Upper lobe of right lung (tissue), 1 donor: ENCODE measurements at regions not wholly inside any gene's neighbourhood (a gene's known extent, or its start where the extent isn't known, plus 50 kb on each side); places are given as distances from the start of the nearest gene placed in this dataset.

Experiments used
- ATAC-seq: fragments of 200-7000 bp; cut with Tn5 transposase; one replicate; pipeline ENCODE4 v1.9.1; 2020; ENCODE audit warnings: mild to moderate bottlenecking, moderate library complexity
- DNase-seq: peaks from one replicate; pipeline ENCODE4 v3.0.0-alpha.2; 2020
- H3K27ac ChIP-seq: fragments of 200-600 bp; one replicate; pipeline ENCODE4 v1.8.0; 2022
- H3K27me3 ChIP-seq: fragments of 200-600 bp; one replicate; pipeline ENCODE4 v1.8.0; 2022; ENCODE audit warnings: mild to moderate bottlenecking
- H3K36me3 ChIP-seq: fragments of 200-600 bp; one replicate; pipeline ENCODE4 v1.8.0; 2022
- H3K4me1 ChIP-seq: fragments of 200-600 bp; one replicate; pipeline ENCODE4 v1.8.0; 2022
- H3K4me3 ChIP-seq: fragments of 200-600 bp; one replicate; pipeline ENCODE4 v1.8.0; 2022; ENCODE audit warnings: mild to moderate bottlenecking
- H3K9me3 ChIP-seq: fragments of 200-600 bp; one replicate; pipeline ENCODE4 v1.8.0; 2022
- CTCF ChIP-seq: fragments of 200-600 bp; IDR thresholded peaks from one replicate; pipeline ENCODE4 v1.8.0; 2022; ENCODE audit warnings: antibody characterized with exemption
- intact Hi-C: fragments of 100-400 bp; cut with DNase I; formaldehyde crosslinking; loops from one replicate; pipeline ENCODE4 v1.11.0; 2022
- donor health status: DM: no; HTN: yes; CAD: no; lungs with severe emphysema.

- H3K9me3 ChIP-seq = no peaks in the 10 kb centered on the region
- TF ChIP-seq CTCF = no peak
- H3K4me3 ChIP-seq = no peak overlapping the region
- H3K36me3 ChIP-seq = no peaks in the 10 kb centered on the region
- no peaks in the 10 kb centered on the region for H3K4me1 ChIP-seq
- no peaks in the 10 kb centered on the region for H3K27me3 ChIP-seq
- no peak for ATAC-seq
- intact Hi-C loops = no loop called here
- no peak for DNase-seq
- H3K27ac ChIP-seq = no peak overlapping the region
These were observed 63.7 kb upstream of the TPM4 start for GRCh38 chr19:16012552-16012951.

- H3K9me3 ChIP-seq = no peaks in the 10 kb centered on the region
- intact Hi-C loops = no loop called here
- no peak overlapping the region for H3K27ac ChIP-seq
- peak; percentile 27 for ATAC-seq
- DNase-seq = peak; percentile 33
- H3K4me3 ChIP-seq = no peak overlapping the region
- TF ChIP-seq CTCF = no peak
- no peaks in the 10 kb centered on the region for H3K27me3 ChIP-seq
- H3K36me3 ChIP-seq = no peaks in the 10 kb centered on the region
- no peaks in the 10 kb centered on the region for H3K4me1 ChIP-seq
These were observed 63.0 kb upstream of the TPM4 start for GRCh38 chr19:16013181-16013850.

GRCh38 chr19:16013851-16014840 lies 62.1 kb upstream of the TPM4 start:
- intact Hi-C loops = no loop called here
- DNase-seq (no peak), ATAC-seq (no peak)
- TF ChIP-seq CTCF = no peak
- no peak overlapping the region for H3K4me3 ChIP-seq
- no peaks in the 10 kb centered on the region for H3K4me1 ChIP-seq
- H3K36me3 ChIP-seq = no peaks in the 10 kb centered on the region
- no peak overlapping the region for H3K27ac ChIP-seq
- no peaks in the 10 kb centered on the region for H3K9me3 ChIP-seq
- H3K27me3 ChIP-seq = no peaks in the 10 kb centered on the region

GRCh38 chr19:16014923-16015804 lies 61.1 kb upstream of the TPM4 start:
- intact Hi-C loops = no loop called here
- no peak for ATAC-seq
- DNase-seq = peak; percentile 55
- no peak for TF ChIP-seq CTCF
- Histone ChIP-seq H3K36me3 (no peaks in the 10 kb centered on the region), H3K27me3 (no peaks in the 10 kb centered on the region), H3K27ac (no peak overlapping the region), H3K4me3 (no peak overlapping the region), H3K9me3 (no peaks in the 10 kb centered on the region), H3K4me1 (no peaks in the 10 kb centered on the region)

GRCh38 chr19:16015805-16016173 lies 60.5 kb upstream of the TPM4 start:
- peak; percentile 41 for DNase-seq

More at GRCh38 chr19:16015805-16016173, 60.5 kb upstream of the TPM4 start:
- Histone ChIP-seq H3K36me3 (no peaks in the 10 kb centered on the region), H3K27ac (no peak overlapping the region), H3K9me3 (no peaks in the 10 kb centered on the region), H3K27me3 (no peaks in the 10 kb centered on the region), H3K4me3 (no peak overlapping the region), H3K4me1 (no peaks in the 10 kb centered on the region)
- TF ChIP-seq CTCF = no peak
- no peak for ATAC-seq
- intact Hi-C loops = no loop called here
